Stomach (tissue), 8 donors: ENCODE measurements at regions not wholly inside any gene's neighbourhood (a gene's known extent, or its start where the extent isn't known, plus 50 kb on each side); places are given as distances from the start of the nearest gene placed in this dataset.

ENCODE experiments used
- DNase-seq, 2 donors: peaks; one replicate each; pipeline versions ENCODE4 v3.0.0 to v3.0.0-alpha.2; 2013 to 2019
- H3K27ac ChIP-seq, 5 donors: fragments of 200-600 bp in 4 of 5; sonication (generic) in 4 of 5; one replicate each; pipeline ENCODE4 v1.5.1; 2013 to 2019; ENCODE audit warnings: mild to moderate bottlenecking in 1 of 5, moderate library complexity in 1 of 5
- H3K27me3 ChIP-seq, 3 donors: fragments of 200-600 bp; sonication (generic); one replicate each; pipeline ENCODE4 v1.5.1; 2017 to 2019; ENCODE audit warnings: mixed run types in 1 of 3
- H3K36me3 ChIP-seq, 4 donors: fragments of 200-600 bp; sonication (generic); 1 replicate in 3 of 4; 2 replicates in 1 of 4; pipeline ENCODE4 v1.5.1; 2016 to 2019
- H3K4me1 ChIP-seq, 4 donors: fragments of 200-600 bp; sonication (generic); one replicate each; pipeline ENCODE4 v1.5.1; 2016 to 2019
- H3K4me3 ChIP-seq, 4 donors: fragments of 200-600 bp; sonication (generic) in 3 of 4; one replicate each; pipeline ENCODE4 v1.5.1; 2016 to 2019; ENCODE audit warnings: mild to moderate bottlenecking in 1 of 4
- H3K9me3 ChIP-seq, 4 donors: fragments of 200-600 bp; sonication (generic); one replicate each; pipeline ENCODE4 v1.5.1; 2016 to 2019
- CTCF ChIP-seq, 7 experiments: fragments of 450-650 bp in 4 of 7; fragments of 200-600 bp in 3 of 7; sonication (generic) in 3 of 7; IDR thresholded peaks; one replicate each; pipeline ENCODE4 v1.5.1; 2016 to 2019; ENCODE audit warnings: antibody characterized with exemption in 7 of 7, control low read depth in 2 of 7, mild to moderate bottlenecking in 1 of 7
- EP300 ChIP-seq: sonication (generic); formaldehyde crosslinking; IDR thresholded peaks from one replicate; pipeline ENCODE4 v1.6.1; 2017; ENCODE audit warnings: antibody characterized with exemption
- POLR2A ChIP-seq, 4 donors: fragments of 450-650 bp; IDR thresholded peaks; one replicate each; pipeline ENCODE4 v1.6.1; 2016; ENCODE audit warnings: antibody characterized with exemption in 4 of 4, control low read depth in 2 of 4, mild to moderate bottlenecking in 1 of 4, moderate library complexity in 1 of 4
- POLR2AphosphoS5 ChIP-seq, 3 donors: sonication (generic); formaldehyde crosslinking; IDR thresholded peaks; one replicate each; pipeline ENCODE4 v1.6.1; 2016; ENCODE audit warnings: antibody characterized with exemption in 3 of 3
- WGBS, 5 donors: extraction: QIAGEN DNeasy Blood & Tissue Kit in 3 of 5; methylation state at CpG; one replicate each; pipeline versions ENCODE4 v1.1.5 to v1.1.7; 2013 to 2018; 5-methylcytosine and 5-hydroxymethylcytosine counted together
- intact Hi-C: fragments of 100-400 bp; cut with DNase I; formaldehyde crosslinking; loops from one replicate; pipeline ENCODE4 v1.15.1; 2023; ENCODE audit warnings: low total_unique reads
- donor health status: healthy with polysubstance abuse.
- donor health status: Bipolar disorder and iron deficiency.
- donor health status: healthy.

GRCh38 chr10:69734797-69735468, 66.8 kb upstream of the COL13A1 start:
- no peaks in the 10 kb centered on the region for H3K27me3 ChIP-seq
- no peak overlapping the region for H3K27ac ChIP-seq
- DNase-seq: no peak
- intact Hi-C loops: no loop called here
- TF ChIP-seq POLR2AphosphoS5 (IDR thresholded peaks at IDR 0.05) (no peak), EP300 (no peak), CTCF (IDR thresholded peaks at IDR 0.05) (no peak), POLR2A (IDR thresholded peaks at IDR 0.05) (no peak)
- peaks cover 6 to 40% (median 27%) of the 10 kb centered on the region in 4 donors for H3K4me1 ChIP-seq
- 68 to 87% (median 76%) methylated on average over 6 to 9 of the region's 9 CpGs for WGBS, 5 donors
- no peaks in the 10 kb centered on the region for H3K9me3 ChIP-seq
- no peak overlapping the region for H3K4me3 ChIP-seq
- no peaks in the 10 kb centered on the region for H3K36me3 ChIP-seq

- TF ChIP-seq POLR2AphosphoS5 (IDR thresholded peaks at IDR 0.05) (no peak), CTCF (IDR thresholded peaks at IDR 0.05) (no peak), POLR2A (IDR thresholded peaks at IDR 0.05) (no peak), EP300 (no peak)
- 81 to 85% (median 82%) methylated on average over 12 of the region's 12 CpGs for WGBS, 5 donors
- intact Hi-C loops: no loop called here
- Histone ChIP-seq H3K27me3 (peaks cover 0 to 9% (median 0%) of the 10 kb centered on the region in 3 donors), H3K9me3 (no peaks in the 10 kb centered on the region), H3K36me3 (no peaks in the 10 kb centered on the region), H3K4me1 (peaks cover 0 to 18% (median 9%) of the 10 kb centered on the region in 4 donors), H3K4me3 (no peak overlapping the region), H3K27ac (no peak overlapping the region)
- DNase-seq: no peak
Measured at GRCh38 chr10:69736886-69737641, 64.6 kb upstream of the COL13A1 start.

DNA sequence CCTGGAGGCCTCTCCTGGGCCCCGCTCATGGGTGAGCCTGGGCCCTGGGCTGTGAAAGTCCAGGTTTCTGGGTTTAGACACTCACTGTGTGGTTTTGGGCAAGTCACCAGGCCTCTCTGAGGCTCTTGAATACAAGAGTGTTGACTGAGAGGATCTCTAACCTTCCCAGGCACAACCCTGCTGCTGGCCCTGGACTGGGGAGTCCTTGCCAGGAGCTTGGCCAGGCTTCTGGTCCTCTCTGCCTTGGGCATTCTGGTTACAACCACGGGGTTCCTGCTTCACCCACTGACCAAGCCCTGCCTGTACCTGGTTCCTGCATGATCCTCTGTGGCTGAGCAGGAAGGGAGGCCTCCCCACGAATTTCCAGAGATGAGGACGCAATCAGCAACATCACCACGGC, 63.6 kb upstream of the COL13A1 start:
- no peaks in the 10 kb centered on the region for H3K9me3 ChIP-seq
- H3K36me3 ChIP-seq: no peaks in the 10 kb centered on the region
- peaks cover 0 to 13% (median 0%) of the 10 kb centered on the region in 3 donors for H3K27me3 ChIP-seq
- TF ChIP-seq EP300 (no peak), POLR2AphosphoS5 (IDR thresholded peaks at IDR 0.05) (no peak), POLR2A (IDR thresholded peaks at IDR 0.05) (no peak), CTCF (IDR thresholded peaks at IDR 0.05) (no peak)
- DNase-seq: no peak
- H3K27ac ChIP-seq: no peak overlapping the region
- WGBS, 5 donors: 61 to 74% (median 71%) methylated on average over 4 to 5 of the region's 5 CpGs
- no peak overlapping the region for H3K4me3 ChIP-seq
- intact Hi-C loops: no loop called here
- peaks cover 0 to 15% (median 7%) of the 10 kb centered on the region in 4 donors for H3K4me1 ChIP-seq

DNA sequence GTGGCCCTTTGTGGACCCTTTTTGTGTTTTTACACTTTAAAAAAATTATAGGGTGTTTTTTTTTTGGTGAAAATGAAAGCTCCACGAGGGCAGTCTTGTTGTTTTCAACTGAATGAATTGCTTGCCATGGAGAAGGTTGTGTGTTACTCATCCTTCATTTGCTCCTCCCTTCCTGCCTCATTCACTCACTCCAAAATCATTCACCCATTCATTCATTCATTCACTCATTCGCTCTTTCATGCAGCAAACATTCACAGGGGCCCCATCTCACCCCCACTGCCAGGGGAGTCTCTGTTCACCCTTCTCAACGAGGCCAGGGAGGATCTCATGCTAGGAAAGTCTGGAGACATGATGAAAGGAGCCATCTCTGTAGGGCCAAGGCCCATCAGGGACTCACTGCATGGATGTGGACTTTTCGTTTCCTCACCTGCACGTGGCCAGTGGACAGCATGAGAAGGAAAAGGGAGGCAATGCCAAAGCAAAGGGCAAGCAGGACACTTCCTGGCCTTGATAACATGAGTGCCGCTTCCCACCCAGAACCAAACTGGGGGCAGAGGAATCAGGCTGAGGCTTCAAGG, 62.8 kb upstream of the COL13A1 start:
- no peak overlapping the region for H3K4me3 ChIP-seq
- DNase-seq: no peak
- H3K4me1 ChIP-seq: peaks cover 0 to 10% (median 5%) of the 10 kb centered on the region in 4 donors
- no peaks in the 10 kb centered on the region for H3K36me3 ChIP-seq
- H3K9me3 ChIP-seq: no peaks in the 10 kb centered on the region
- H3K27me3 ChIP-seq: peaks cover 0 to 20% (median 5%) of the 10 kb centered on the region in 3 donors
- intact Hi-C loops: no loop called here
- H3K27ac ChIP-seq: no peak overlapping the region
- TF ChIP-seq CTCF (IDR thresholded peaks at IDR 0.05): no peak
- TF ChIP-seq EP300: no peak
- no peak for TF ChIP-seq POLR2AphosphoS5 (IDR thresholded peaks at IDR 0.05)
- TF ChIP-seq POLR2A (IDR thresholded peaks at IDR 0.05): no peak
- 66 to 80% (median 72%) methylated on average over 6 of the region's 6 CpGs for WGBS, 5 donors
